B cell (primary cell): ENCODE measurements at regions not wholly inside any gene's neighbourhood (a gene's known extent, or its start where the extent isn't known, plus 50 kb on each side); places are given as distances from the start of the nearest gene placed in this dataset.

Experiments used
- CTCF ChIP-seq: fragments of 200-600 bp; IDR thresholded peaks from one replicate; pipeline ENCODE4 v1.8.0; 2022; ENCODE audit warnings: antibody characterized with exemption, mild to moderate bottlenecking
- EZH2 ChIP-seq: IDR thresholded peaks from 2 replicates; pipeline ENCODE4 v1.6.1; 2012; ENCODE audit warnings: borderline replicate concordance, low read depth, mild to moderate bottlenecking, moderate library complexity, low read length; ENCODE audit not compliant: insufficient read depth, poor library complexity, severe bottlenecking

- TF ChIP-seq CTCF (no peak), EZH2 (no peak)
These were observed 864.3 kb upstream of the AGA start for GRCh38 chr4:178306565-178306964.
